Endothelial cell (in vitro differentiated cells): ENCODE measurements at regions not wholly inside any gene's neighbourhood (a gene's known extent, or its start where the extent isn't known, plus 50 kb on each side); places are given as distances from the start of the nearest gene placed in this dataset.

ENCODE experiments used
- DNase-seq: peaks from one replicate; pipeline ENCODE4 v3.0.0; 2021; ENCODE audit warnings: low spot score
- H3K27ac Mint-ChIP-seq: one replicate; pipeline ENCODE4 v1.8.0; 2021; ENCODE audit warnings: mixed read lengths, inconsistent platforms; ENCODE audit not compliant: unreplicated experiment
- H3K27me3 Mint-ChIP-seq: one replicate; pipeline ENCODE4 v1.8.0; 2021; ENCODE audit warnings: mild to moderate bottlenecking, moderate library complexity, mixed read lengths, inconsistent platforms; ENCODE audit not compliant: unreplicated experiment
- H3K36me3 Mint-ChIP-seq: one replicate; pipeline ENCODE4 v1.8.0; 2021; ENCODE audit warnings: mild to moderate bottlenecking, low read depth, mixed read lengths, inconsistent platforms; ENCODE audit not compliant: unreplicated experiment
- H3K4me1 Mint-ChIP-seq: one replicate; pipeline ENCODE4 v1.8.0; 2021; ENCODE audit warnings: mild to moderate bottlenecking, mixed read lengths, inconsistent platforms; ENCODE audit not compliant: unreplicated experiment
- H3K4me3 Mint-ChIP-seq: one replicate; pipeline ENCODE4 v1.8.0; 2021; ENCODE audit warnings: mild to moderate bottlenecking, mixed read lengths, inconsistent platforms; ENCODE audit not compliant: unreplicated experiment
- H3K9me3 Mint-ChIP-seq: one replicate; pipeline ENCODE4 v1.8.0; 2021; ENCODE audit warnings: mixed read lengths, inconsistent platforms; ENCODE audit not compliant: unreplicated experiment
- TF ChIP-seq, protein P1 (sequence below): fragments of 200-600 bp; sonication (generic); IDR thresholded peaks from one replicate; pipeline ENCODE4 v1.5.0; 2021; ENCODE audit warnings: antibody characterized with exemption; ENCODE audit not compliant: unreplicated experiment

DNA sequence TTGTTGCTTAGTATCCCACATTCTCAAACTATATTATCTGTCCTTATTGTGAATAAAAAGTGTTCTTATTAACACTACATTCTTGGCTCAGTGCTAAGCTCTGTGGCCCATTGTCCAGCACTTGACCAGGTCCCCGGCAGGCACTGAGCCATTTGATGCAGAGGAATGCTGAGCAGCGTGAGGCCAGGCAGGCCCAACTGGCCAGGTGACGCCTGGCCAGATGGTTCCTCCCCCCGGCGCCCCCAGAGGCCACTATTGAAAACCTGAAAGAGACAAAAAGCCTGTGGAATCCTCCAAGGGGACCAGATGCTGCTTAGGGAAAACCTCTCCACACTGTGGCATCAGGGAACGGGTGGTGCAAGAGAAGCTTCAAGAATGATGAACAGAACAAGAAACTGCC is 597.5 kb upstream of the JAG1 start:
- peaks cover 7% of the 10 kb centered on the region for H3K4me1 Mint-ChIP-seq
- H3K9me3 Mint-ChIP-seq: no peaks in the 10 kb centered on the region
- H3K4me3 Mint-ChIP-seq: no peak overlapping the region
- TF ChIP-seq, protein P1, sequence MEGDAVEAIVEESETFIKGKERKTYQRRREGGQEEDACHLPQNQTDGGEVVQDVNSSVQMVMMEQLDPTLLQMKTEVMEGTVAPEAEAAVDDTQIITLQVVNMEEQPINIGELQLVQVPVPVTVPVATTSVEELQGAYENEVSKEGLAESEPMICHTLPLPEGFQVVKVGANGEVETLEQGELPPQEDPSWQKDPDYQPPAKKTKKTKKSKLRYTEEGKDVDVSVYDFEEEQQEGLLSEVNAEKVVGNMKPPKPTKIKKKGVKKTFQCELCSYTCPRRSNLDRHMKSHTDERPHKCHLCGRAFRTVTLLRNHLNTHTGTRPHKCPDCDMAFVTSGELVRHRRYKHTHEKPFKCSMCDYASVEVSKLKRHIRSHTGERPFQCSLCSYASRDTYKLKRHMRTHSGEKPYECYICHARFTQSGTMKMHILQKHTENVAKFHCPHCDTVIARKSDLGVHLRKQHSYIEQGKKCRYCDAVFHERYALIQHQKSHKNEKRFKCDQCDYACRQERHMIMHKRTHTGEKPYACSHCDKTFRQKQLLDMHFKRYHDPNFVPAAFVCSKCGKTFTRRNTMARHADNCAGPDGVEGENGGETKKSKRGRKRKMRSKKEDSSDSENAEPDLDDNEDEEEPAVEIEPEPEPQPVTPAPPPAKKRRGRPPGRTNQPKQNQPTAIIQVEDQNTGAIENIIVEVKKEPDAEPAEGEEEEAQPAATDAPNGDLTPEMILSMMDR: no peak
- no peaks in the 10 kb centered on the region for H3K36me3 Mint-ChIP-seq
- DNase-seq: peak; percentile 40
- no peak overlapping the region for H3K27ac Mint-ChIP-seq
- H3K27me3 Mint-ChIP-seq: peaks cover 2% of the 10 kb centered on the region

DNA sequence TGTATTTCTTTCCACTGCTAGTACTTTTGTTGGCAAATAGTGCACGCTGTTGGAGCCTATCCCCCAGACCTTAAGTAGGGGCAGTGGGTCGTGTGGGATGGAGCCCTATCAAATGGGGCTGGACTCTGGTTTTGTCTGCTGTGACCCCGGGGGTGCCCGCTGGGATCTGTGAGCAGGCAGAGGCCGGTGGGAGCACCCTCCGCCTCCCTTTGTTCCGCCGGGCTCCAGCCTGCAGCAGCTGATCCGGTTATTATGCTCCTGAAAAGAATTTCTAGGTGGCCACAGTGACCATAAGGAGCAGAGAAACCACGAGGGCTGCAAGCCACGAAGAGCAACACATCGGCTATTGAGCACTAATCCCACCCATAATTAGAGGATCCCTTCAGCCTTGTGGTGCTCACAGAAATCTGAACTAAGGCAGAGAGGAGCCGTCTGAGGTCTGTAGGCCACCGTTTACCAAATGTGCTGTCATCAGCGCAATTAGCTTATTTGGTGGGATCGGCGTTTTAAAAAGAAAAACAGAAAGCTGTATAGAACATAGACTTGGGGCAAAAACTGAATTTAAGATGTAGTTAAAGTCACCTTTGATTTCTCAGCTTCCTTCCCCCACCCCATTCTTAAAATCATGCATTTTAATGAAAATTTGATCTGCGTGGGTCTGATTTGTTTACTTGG is 598.3 kb upstream of the JAG1 start:
- Mint-ChIP-seq H3K4me3 (no peak overlapping the region), H3K4me1 (peaks cover 7% of the 10 kb centered on the region), H3K36me3 (no peaks in the 10 kb centered on the region), H3K27me3 (peaks cover 2% of the 10 kb centered on the region), H3K27ac (no peak overlapping the region), H3K9me3 (no peaks in the 10 kb centered on the region)
- TF ChIP-seq, protein P1: no peak
- no peak for DNase-seq

DNA sequence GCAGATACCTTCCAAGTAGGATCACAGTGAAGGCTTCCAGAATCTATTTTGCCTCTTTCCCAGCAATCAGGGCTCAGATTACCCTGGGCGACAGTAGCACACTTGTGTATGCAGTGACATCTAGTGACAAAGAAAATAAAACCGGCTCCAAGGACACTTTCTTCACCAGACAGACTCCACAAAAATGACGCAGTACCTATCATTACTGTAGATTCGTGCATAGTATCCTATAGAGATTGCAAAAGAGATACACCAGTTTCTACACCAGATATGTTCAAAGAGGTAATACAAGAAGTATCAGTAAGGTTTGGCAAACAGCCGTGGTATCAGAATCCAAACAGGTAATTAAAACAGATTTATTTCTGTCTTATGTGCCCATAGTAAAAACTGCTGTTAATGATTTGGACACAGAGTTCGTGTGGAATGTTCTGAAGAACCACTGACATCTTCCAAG is 600.4 kb upstream of the JAG1 start:
- no peak overlapping the region for H3K4me3 Mint-ChIP-seq
- H3K9me3 Mint-ChIP-seq: no peaks in the 10 kb centered on the region
- TF ChIP-seq, protein P1: peak; percentile 14
- DNase-seq: peak; percentile 24
- H3K36me3 Mint-ChIP-seq: no peaks in the 10 kb centered on the region
- H3K27me3 Mint-ChIP-seq: peaks cover 4% of the 10 kb centered on the region
- H3K4me1 Mint-ChIP-seq: no peaks in the 10 kb centered on the region
- no peak overlapping the region for H3K27ac Mint-ChIP-seq

DNA sequence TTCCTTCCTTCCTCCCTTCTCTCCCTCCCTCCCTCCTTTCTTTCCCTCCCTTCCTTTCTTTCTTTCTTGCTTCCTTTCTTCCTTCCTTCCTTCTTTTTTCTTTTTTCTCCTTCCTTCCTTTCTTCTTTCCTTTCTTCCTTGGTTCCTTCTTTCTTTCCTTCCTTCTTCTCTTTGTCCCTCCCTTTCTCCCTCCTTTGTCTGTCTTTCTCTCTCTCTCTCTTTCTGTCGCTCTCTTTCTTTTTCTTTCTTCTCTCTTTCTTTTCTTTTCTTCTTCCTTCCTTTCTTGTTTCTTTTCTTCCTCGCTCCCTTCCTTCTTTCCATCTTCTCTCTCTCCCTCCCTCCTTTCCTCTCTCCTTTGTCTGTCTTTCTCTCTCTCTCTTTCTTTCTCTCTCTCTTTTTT is 601.9 kb upstream of the JAG1 start:
- Mint-ChIP-seq H3K9me3 (no peaks in the 10 kb centered on the region), H3K36me3 (no peaks in the 10 kb centered on the region), H3K4me3 (no peak overlapping the region), H3K4me1 (no peaks in the 10 kb centered on the region), H3K27me3 (peaks cover 4% of the 10 kb centered on the region), H3K27ac (no peak overlapping the region)
- DNase-seq: no peak
- TF ChIP-seq, protein P1: no peak

DNA sequence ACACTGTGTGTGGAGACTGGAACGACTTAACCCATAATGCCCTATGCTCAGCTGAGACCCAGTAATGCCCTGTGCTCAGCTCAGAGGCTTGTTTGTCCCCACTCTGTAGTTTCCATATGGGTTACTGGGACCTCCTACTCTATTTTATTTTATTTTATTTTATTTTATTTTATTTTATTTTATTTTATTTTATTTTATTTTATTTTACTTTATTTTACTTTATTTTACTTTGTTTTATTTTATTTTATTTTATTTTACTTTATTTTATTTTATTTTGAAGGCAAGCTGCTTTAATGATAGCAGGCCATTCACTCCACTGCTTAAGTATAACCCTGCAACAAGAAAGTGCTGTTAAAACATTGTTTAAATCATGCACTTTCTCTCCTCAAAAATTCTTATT is 603.4 kb upstream of the JAG1 start:
- DNase-seq: no peak
- Mint-ChIP-seq H3K9me3 (no peaks in the 10 kb centered on the region), H3K27ac (no peak overlapping the region), H3K4me1 (no peaks in the 10 kb centered on the region), H3K27me3 (peaks cover 4% of the 10 kb centered on the region), H3K4me3 (no peak overlapping the region), H3K36me3 (no peaks in the 10 kb centered on the region)
- TF ChIP-seq, protein P1: no peak
